ENCODE measurements at regions not wholly inside any gene's neighbourhood (a gene's known extent, or its start where the extent isn't known, plus 50 kb on each side); places are given as distances from the start of the nearest gene placed in this dataset.
"Not testable (repeated sequence)": the region's sequence is repeated elsewhere in the genome, so short reads cannot be mapped to it uniquely, and the experiment has no call there.

DNA sequence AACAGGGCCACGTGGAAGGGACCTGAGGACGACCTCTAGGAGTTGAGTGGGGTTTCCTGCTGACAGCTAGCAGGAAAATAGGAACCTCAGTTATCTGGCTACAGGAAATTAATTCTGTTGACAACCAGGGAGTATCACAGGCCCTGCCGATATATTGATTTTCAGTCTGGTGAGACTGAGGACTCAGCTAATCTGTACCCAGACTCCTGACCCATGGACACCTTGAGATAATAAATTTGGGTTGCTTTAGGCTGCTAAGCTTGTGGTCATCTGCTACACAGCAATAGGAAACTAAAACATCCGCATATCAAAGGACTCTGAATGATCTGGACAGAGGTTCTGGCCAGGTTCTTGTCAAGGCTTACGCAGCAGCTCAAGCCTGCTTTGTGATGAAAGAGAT is 80.8 kb upstream of the CNEP1R1 start:
- no peak for DNase-seq

DNA sequence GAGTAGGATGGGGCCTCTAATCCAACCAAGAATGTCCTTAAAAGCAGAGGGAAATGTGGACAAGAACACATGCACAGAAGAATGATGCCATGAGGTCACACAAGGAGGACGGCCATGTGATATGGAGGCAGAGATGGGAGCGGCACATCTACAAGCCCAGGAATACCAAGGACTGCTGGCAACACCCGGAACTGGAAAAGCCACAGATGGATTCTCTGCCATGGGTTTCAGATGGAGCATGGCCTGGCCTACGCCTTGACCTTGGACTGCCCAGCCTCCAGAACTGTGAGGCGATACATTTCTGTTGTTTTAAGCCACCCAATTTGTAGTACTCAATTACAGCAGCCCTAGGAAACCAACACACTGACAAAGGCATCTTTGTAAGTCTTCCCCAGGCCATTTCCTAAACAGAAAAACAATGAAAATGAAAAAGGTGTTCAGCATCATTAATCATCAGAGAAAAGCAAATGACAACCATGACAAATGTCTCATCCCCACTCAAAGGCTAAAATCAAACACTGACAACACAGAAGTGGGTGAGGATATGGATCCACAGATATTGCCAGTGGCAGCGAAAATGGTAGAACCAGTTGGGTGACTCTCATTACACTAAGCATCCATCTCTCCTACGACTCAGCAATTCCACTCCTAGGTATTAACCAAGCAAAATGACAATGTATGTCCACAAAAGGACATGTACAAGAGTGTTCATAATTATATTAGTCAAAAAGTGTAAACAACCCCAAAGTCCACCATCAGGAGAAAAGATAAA is 76.9 kb upstream of the CNEP1R1 start:
- no peak for DNase-seq

- no peak for DNase-seq
Observed at GRCh38 chr16:49951574-49952195, 73.3 kb upstream of the CNEP1R1 start.

GRCh38 chr16:49952386-49952785 is 72.6 kb upstream of the CNEP1R1 start:
- DNase-seq: no peak

DNA sequence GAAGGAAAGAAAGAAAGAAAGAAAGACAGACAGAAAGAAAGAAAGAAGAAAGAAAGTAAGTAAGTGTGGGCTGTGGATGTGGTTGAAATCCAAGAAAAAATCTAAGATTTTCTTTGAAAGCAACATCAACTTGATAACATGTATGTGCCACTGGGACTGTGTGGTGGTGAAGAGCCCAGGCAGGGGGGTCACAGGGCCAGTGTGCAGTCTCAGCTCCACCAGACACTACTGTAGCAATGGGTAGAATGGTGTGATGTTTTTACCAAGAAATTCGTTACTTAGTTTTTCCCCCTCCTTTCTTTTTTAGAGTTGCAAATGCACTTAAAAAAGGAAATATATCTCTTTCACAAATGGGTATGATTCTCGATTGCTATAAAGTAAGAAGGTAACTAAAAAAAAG is 71.9 kb upstream of the CNEP1R1 start:
- no peak for DNase-seq

- DNase-seq: no peak
Observed at GRCh38 chr16:49955858-49956257, 69.2 kb upstream of the CNEP1R1 start.

GRCh38 chr16:49956915-49957314 is 68.1 kb upstream of the CNEP1R1 start:
- no peak for DNase-seq

GRCh38 chr16:49958448-49958847 is 66.6 kb upstream of the CNEP1R1 start:
- DNase-seq: no peak

DNA sequence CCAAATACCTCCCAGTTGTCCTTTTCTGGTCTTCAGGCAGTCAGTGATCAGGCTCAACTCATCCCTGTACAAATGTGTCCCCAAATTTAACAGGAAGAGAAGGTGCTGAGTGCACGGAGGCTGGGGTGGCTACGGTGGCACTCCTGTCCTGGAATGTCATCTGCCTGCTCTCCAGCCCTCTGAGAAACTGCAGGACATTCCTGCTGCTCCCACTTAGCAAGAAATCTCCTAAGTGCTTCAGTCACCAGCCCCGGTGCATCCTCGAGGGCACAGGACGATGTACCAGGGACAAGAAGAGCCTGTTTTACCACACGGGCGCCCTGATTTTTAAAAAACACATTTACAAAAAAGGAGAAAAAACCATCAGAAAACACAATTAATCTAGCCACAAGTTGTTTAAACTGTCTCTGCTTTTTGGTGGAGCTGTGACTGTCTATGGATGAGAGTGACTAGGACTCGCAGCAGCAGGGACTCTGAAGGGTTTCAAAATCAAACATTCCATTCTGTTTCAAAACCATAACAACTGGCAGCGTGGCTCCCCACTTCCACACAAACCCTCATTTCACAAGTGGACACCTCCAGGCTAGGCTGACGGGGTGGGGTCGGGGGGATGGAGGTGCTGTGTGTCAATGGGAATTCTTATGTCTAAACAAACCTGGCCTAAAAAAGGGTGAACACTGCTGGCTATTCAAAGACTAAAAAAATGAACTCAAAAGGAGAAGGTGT is 65.3 kb upstream of the CNEP1R1 start:
- no peak for DNase-seq

- no peak for DNase-seq
Observed at GRCh38 chr16:49961089-49961488, 63.9 kb upstream of the CNEP1R1 start.

DNA sequence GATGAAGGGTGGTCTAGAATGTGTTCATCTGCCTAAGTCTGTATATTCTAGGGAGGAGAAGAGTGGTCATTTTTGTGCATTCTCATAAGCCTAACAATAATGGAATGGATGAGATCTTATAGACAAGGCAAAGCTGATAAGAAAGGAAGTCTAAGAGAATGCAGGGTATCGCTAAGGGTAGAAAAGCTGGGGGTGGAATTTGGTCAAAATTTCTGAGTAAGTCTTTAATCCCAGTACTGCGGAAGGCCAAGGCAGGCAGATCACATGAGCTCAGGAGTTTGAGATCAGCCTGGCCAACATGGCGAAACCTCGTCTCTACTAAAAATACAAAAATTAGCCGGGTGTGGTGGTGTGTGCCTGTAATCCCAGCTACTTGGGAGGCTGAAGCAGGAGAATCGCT is 62.5 kb upstream of the CNEP1R1 start:
- not testable (repeated sequence) for DNase-seq

- DNase-seq: no peak
Observed at GRCh38 chr16:49964316-49964715, 60.7 kb upstream of the CNEP1R1 start.

DNA sequence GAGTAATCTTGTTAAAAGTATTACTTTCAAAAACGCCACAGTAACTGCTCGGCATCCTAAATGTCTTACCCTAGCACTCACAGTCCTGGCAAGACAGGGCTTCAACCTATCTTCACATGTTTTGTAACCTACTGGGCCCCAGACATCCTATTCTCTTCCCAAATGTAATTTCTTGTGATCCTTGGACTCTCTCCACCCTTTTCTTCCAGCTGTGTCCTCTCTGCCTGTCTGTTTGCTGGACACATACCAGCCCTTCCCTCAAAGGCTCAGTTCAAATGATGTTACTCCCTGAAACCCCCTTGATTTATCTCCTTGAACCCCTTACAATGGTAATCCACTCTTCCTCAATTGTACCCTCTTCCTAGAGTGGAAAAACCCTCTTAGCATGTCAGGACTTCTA is 60.1 kb upstream of the CNEP1R1 start:
- DNase-seq: no peak

DNA sequence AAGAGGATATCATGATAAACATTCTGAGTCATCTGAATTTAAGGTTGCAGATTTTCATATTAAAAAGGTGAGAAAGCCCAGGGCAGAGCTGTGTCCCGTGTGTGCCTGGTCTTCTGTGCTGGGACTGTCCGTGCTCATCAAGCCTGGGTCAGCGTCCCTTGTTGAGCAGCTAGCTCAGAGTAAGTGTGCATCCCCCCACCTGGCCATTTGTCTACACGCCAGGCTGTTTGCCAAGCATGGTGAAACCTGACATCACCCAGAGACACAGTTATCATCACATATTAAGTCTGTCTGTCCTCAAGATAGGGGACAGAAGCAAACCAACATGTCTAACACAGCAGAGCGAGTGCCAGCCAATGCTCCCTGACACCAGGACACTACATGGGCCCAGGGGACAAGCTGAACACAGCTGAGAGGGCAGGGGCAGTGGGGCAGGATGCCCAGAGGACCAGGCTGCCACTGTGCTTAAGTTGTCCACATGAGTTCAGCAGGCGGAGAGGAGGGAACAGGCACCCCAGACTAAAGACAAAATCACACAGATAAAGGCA is 57.9 kb upstream of the CNEP1R1 start:
- DNase-seq: no peak

DNA sequence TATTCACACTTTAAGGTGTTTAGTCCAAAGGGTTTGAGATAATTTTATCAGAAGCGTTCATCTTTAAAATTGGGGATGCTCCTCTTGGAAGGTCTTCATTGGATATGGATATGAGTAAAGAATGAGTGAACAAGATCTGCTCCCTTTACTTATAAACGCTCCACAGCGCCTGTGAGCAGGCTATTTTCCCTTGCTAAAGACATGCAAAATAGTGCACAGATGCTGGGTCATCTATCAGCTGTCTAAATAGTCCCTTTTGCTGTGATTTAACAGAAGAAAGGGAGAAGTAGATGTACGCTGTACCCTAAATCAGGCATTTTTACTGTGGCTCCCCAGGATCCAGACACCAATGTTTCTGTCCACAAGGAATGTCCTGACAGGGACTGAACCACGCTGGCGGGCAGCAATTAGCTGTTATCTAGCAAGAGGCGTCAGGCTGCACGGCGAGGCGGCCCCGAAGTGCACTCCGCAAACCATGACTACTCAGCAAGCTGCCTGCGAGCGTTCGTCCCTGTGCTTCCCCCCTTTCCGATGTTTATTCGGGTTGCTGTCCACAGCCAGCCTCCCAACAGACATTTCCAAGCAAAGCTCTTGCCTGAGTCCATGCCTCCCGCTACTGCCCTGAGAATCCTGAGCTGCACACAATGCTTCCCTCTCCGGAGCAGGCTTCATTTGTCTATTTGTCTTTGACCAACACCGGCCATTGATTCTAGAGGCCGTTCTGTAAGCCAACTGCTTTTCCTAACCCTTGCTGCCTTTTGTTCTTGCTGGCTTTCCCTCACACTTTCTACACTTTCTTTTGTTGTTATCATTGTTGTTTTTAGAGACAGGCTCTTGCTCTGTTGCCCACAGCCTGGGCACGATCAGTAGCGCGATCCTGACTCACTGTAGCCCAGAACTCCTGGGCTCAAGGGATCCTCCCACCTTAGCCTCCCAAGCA is 55.7 kb upstream of the CNEP1R1 start:
- DNase-seq: no peak

- no peak for DNase-seq
Observed at GRCh38 chr16:49970797-49971431, 54.1 kb upstream of the CNEP1R1 start.

GRCh38 chr16:49972280-49972679 is 52.7 kb upstream of the CNEP1R1 start:
- DNase-seq: no peak

DNA sequence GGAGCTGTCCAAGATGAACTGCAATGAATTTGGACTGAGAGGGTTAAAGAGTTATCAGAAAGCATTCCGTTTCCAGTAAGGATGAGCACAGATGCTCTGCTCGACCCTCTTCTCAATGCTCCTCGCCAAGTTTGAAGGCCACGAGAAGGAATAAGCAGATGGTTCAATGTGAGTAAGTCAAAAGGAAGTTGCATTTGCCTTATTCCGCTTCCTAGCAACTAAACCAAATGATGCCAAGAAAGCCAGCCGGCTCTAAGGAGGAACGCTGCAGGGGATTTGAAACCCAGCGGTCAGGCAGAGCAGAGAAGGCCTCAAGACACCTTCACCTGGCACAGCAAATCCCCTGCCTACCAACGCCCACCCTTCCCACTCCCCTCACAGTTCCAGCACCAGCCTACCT is 52.1 kb upstream of the CNEP1R1 start:
- DNase-seq: no peak
